ENCODE measurements at regions not wholly inside any gene's neighbourhood (a gene's known extent, or its start where the extent isn't known, plus 50 kb on each side); places are given as distances from the start of the nearest gene placed in this dataset.
"Not testable (repeated sequence)": the region's sequence is repeated elsewhere in the genome, so short reads cannot be mapped to it uniquely, and the experiment has no call there.

GRCh38 chr4:9505341-9505740 is 61.1 kb downstream of the DEFB131A start:
- H3K27me3 ChIP-seq; ATAC-seq; H3K4me3 ChIP-seq; intact Hi-C loops (cut with DNase I); H3K36me3 ChIP-seq; DNase-seq; H3K9me3 ChIP-seq; FAIRE-seq; H3K4me1 ChIP-seq; H3K27ac ChIP-seq: not testable (repeated sequence)
- 79 to 86% methylated on average over 18 to 21 of the region's 21 CpGs for WGBS, 2 donors

GRCh38 chr4:9506672-9507071 is 62.5 kb downstream of the DEFB131A start:
- 87 to 93% methylated on average over 2 of the region's 2 CpGs for WGBS, 2 donors
- FAIRE-seq, ATAC-seq: not testable (repeated sequence)

GRCh38 chr4:9512941-9513340 is 68.7 kb downstream of the DEFB131A start:
- WGBS, 2 donors = 59 to 82% methylated on average over 12 of the region's 12 CpGs
- DNase-seq; intact Hi-C loops (cut with DNase I); FAIRE-seq; H3K27me3 ChIP-seq; H3K4me3 ChIP-seq; H3K27ac ChIP-seq; ATAC-seq; H3K9me3 ChIP-seq; H3K36me3 ChIP-seq; H3K4me1 ChIP-seq: not testable (repeated sequence)

More at GRCh38 chr4:9506672-9507071, 62.5 kb downstream of the DEFB131A start:
- H3K4me1 ChIP-seq; H3K27ac ChIP-seq; H3K9me3 ChIP-seq; H3K4me3 ChIP-seq; H3K27me3 ChIP-seq; intact Hi-C loops (cut with DNase I); DNase-seq; H3K36me3 ChIP-seq: not testable (repeated sequence)

GRCh38 chr4:9519631-9520030 is 75.4 kb downstream of the DEFB131A start:
- H3K27ac ChIP-seq; H3K9me3 ChIP-seq; H3K4me1 ChIP-seq; ATAC-seq; H3K36me3 ChIP-seq; DNase-seq; FAIRE-seq; H3K27me3 ChIP-seq; H3K4me3 ChIP-seq; intact Hi-C loops (cut with DNase I): not testable (repeated sequence)
- WGBS, 2 donors = 45 to 59% methylated on average over 8 to 9 of the region's 9 CpGs

GRCh38 chr4:9522903-9523302 is 78.7 kb downstream of the DEFB131A start:
- DNase-seq; H3K4me3 ChIP-seq; H3K27ac ChIP-seq; H3K4me1 ChIP-seq; FAIRE-seq; ATAC-seq; H3K9me3 ChIP-seq; H3K36me3 ChIP-seq; H3K27me3 ChIP-seq; intact Hi-C loops (cut with DNase I): not testable (repeated sequence)
- WGBS, 2 donors = 64 to 67% methylated on average over 1 of the region's 1 CpG

- H3K36me3 ChIP-seq; H3K4me1 ChIP-seq; H3K9me3 ChIP-seq; DNase-seq; H3K27me3 ChIP-seq; H3K27ac ChIP-seq; H3K4me3 ChIP-seq; intact Hi-C loops (cut with DNase I); ATAC-seq; FAIRE-seq: not testable (repeated sequence)
- WGBS, 2 donors = 74 to 75% methylated on average over 13 to 18 of the region's 18 CpGs
Measured at GRCh38 chr4:9524406-9524805, 80.2 kb downstream of the DEFB131A start.

- 1% methylated on average over 57 to 81 of the region's 81 CpGs for WGBS, 2 donors
- intact Hi-C loops (cut with DNase I); H3K4me1 ChIP-seq; FAIRE-seq; H3K36me3 ChIP-seq; H3K27me3 ChIP-seq; H3K9me3 ChIP-seq; H3K27ac ChIP-seq: not testable (repeated sequence)
- H3K4me3 ChIP-seq = peak overlapping the region; percentile 21 to 64 (median 52)
- ATAC-seq (peak; percentile 32 to 81 (median 57)), DNase-seq (peak; percentile 50 to 91 (median 72))
- TF ChIP-seq CTCF (IDR thresholded peaks at IDR 0.05) = peak; percentile 84 to 97 (median 90)
Measured at GRCh38 chr4:9532134-9532862, 88.1 kb downstream of the DEFB131A start.

- H3K36me3 ChIP-seq; H3K27ac ChIP-seq; H3K9me3 ChIP-seq; H3K27me3 ChIP-seq; H3K4me1 ChIP-seq; ATAC-seq; intact Hi-C loops (cut with DNase I); FAIRE-seq: not testable (repeated sequence)
- peak in 2 of 6 donors; percentile 17 to 58 for DNase-seq
- 10 to 11% methylated on average over 10 to 15 of the region's 15 CpGs for WGBS, 2 donors
- peak overlapping the region in 2 of 4 donors; percentile 42 to 64 for H3K4me3 ChIP-seq
Measured at GRCh38 chr4:9532863-9533192, 88.6 kb downstream of the DEFB131A start.

- H3K27ac ChIP-seq; H3K27me3 ChIP-seq; H3K4me1 ChIP-seq; H3K9me3 ChIP-seq; H3K4me3 ChIP-seq; FAIRE-seq; ATAC-seq; intact Hi-C loops (cut with DNase I); H3K36me3 ChIP-seq; DNase-seq: not testable (repeated sequence)
- 54 to 55% methylated on average over 9 of the region's 9 CpGs for WGBS, 2 donors
Measured at GRCh38 chr4:9537101-9537500, 92.9 kb downstream of the DEFB131A start.

GRCh38 chr4:9539939-9540520 is 95.8 kb downstream of the DEFB131A start:
- H3K4me3 ChIP-seq; intact Hi-C loops (cut with DNase I); FAIRE-seq; H3K36me3 ChIP-seq; H3K27ac ChIP-seq; H3K4me1 ChIP-seq; DNase-seq; ATAC-seq; H3K27me3 ChIP-seq; H3K9me3 ChIP-seq: not testable (repeated sequence)
- 61 to 65% methylated on average over 5 of the region's 5 CpGs for WGBS, 2 donors

GRCh38 chr4:9541388-9541915 is 97.2 kb downstream of the DEFB131A start:
- FAIRE-seq; H3K27me3 ChIP-seq; ATAC-seq; DNase-seq; H3K4me1 ChIP-seq; H3K27ac ChIP-seq; H3K36me3 ChIP-seq; H3K9me3 ChIP-seq; H3K4me3 ChIP-seq; intact Hi-C loops (cut with DNase I): not testable (repeated sequence)
- WGBS, 2 donors = 24 to 29% methylated on average over 3 of the region's 3 CpGs

Measured in pancreas (tissue), 10 donors.